HFF-Myc (cell line): ENCODE measurements at regions not wholly inside any gene's neighbourhood (a gene's known extent, or its start where the extent isn't known, plus 50 kb on each side); places are given as distances from the start of the nearest gene placed in this dataset.
"Not testable (repeated sequence)": the region's sequence is repeated elsewhere in the genome, so short reads cannot be mapped to it uniquely, and the experiment has no call there.

ENCODE experiments used
- DNase-seq: peaks from one replicate; pipeline ENCODE4 v3.0.0-alpha.2; 2011; ENCODE audit warnings: low read depth; ENCODE audit errors: extremely low read depth
- H3K4me3 ChIP-seq: replicated peaks from 2 replicates; pipeline ENCODE4 v1.5.1; 2011; ENCODE audit warnings: low read depth, mild to moderate bottlenecking, control low read depth, low read length
- CTCF ChIP-seq: IDR thresholded peaks from 2 replicates; pipeline ENCODE4 v1.5.1; 2012; ENCODE audit warnings: mild to moderate bottlenecking, low read depth, low read length, control low read depth; ENCODE audit errors: missing control alignments

GRCh38 chr11:13189561-13190426, 87.8 kb upstream of the BMAL1 start:
- no peak overlapping the region for H3K4me3 ChIP-seq
- TF ChIP-seq CTCF: no peak
- no peak for DNase-seq

- TF ChIP-seq CTCF: no peak
These were observed 84.0 kb upstream of the BMAL1 start for GRCh38 chr11:13193613-13194012.

GRCh38 chr11:13197374-13197773, 80.2 kb upstream of the BMAL1 start:
- not testable (repeated sequence) for DNase-seq, H3K4me3 ChIP-seq

More at GRCh38 chr11:13193613-13194012, 84.0 kb upstream of the BMAL1 start:
- no peak overlapping the region for H3K4me3 ChIP-seq
- no peak for DNase-seq

- no peak for DNase-seq
- no peak for TF ChIP-seq CTCF
- H3K4me3 ChIP-seq: no peak overlapping the region
These were observed 72.1 kb upstream of the BMAL1 start for GRCh38 chr11:13205486-13205885.

GRCh38 chr11:13206086-13206640, 71.4 kb upstream of the BMAL1 start:
- DNase-seq: no peak
- no peak overlapping the region for H3K4me3 ChIP-seq
- TF ChIP-seq CTCF: no peak

- DNase-seq: no peak
- no peak overlapping the region for H3K4me3 ChIP-seq
- no peak for TF ChIP-seq CTCF
These were observed 70.3 kb upstream of the BMAL1 start for GRCh38 chr11:13207270-13207664.

- no peak for TF ChIP-seq CTCF
- H3K4me3 ChIP-seq: no peak overlapping the region
- DNase-seq: no peak
These were observed 69.7 kb upstream of the BMAL1 start for GRCh38 chr11:13207665-13208594.
